Activated CD4-positive, alpha-beta T cell treated with anti-CD3 and anti-CD28 coated beads for 48 hours (primary cell): ENCODE measurements at regions not wholly inside any gene's neighbourhood (a gene's known extent, or its start where the extent isn't known, plus 50 kb on each side); places are given as distances from the start of the nearest gene placed in this dataset.
A peak's percentile ranks its signal among the peaks of the same experiment; 100 is the strongest.
"Not testable (repeated sequence)": the region's sequence is repeated elsewhere in the genome, so short reads cannot be mapped to it uniquely, and the experiment has no call there.

Source experiments
- DNase-seq: peaks from one replicate; pipeline ENCODE4 v3.0.0-alpha.2; 2020

GRCh38 chr6:26175033-26175427 lies 87.8 kb downstream of the HFE start:
- no peak for DNase-seq

- DNase-seq, result peak; percentile 60
Measured at GRCh38 chr6:26175428-26176181, 88.4 kb downstream of the HFE start.

DNA sequence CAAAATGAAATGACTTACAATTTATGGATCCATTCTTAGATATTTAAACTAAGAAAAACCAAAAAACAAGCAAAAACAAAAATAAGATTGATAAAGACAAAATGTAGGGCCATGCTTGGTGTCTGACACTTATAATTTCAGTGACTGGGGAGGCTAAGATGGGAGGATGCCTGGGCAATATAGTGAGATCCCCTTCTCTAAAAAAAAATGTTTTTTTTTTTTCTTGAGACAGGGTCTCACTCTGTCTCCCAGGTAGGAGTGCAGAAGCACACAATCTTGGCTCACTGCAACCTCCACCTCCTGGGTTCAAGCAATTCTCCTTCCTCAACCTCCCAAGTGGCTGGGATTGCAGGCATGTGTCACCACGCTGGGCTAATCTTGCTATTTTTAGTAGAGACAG lies 92.4 kb downstream of the HFE start:
- DNase-seq, result no peak

- no peak for DNase-seq
Measured at GRCh38 chr6:26180346-26180745, 93.1 kb downstream of the HFE start.

DNA sequence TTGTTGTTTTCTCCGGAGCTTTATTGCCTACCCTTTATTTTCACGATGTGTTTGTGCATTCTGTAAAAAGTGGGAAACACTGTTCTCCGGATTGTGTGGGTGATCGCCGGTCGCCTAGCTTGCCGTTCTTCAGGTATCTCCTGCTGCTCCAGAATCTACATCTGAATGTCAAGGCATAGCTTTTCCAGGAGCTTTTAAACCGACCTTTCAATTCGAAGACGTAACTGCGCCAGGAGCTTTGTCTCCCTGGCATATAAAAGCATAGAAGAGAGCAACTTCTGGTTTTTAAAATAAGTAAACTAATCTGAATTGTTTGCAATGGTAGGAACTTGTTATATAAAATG lies 96.0 kb downstream of the HFE start:
- no peak for DNase-seq

GRCh38 chr6:26183581-26184366 lies 96.5 kb downstream of the HFE start:
- peak; percentile 76 for DNase-seq

- DNase-seq, result no peak
Measured at GRCh38 chr6:26184367-26184891, 97.2 kb downstream of the HFE start.

- DNase-seq, result no peak
Measured at GRCh38 chr6:26185004-26185403, 97.8 kb downstream of the HFE start.

DNA sequence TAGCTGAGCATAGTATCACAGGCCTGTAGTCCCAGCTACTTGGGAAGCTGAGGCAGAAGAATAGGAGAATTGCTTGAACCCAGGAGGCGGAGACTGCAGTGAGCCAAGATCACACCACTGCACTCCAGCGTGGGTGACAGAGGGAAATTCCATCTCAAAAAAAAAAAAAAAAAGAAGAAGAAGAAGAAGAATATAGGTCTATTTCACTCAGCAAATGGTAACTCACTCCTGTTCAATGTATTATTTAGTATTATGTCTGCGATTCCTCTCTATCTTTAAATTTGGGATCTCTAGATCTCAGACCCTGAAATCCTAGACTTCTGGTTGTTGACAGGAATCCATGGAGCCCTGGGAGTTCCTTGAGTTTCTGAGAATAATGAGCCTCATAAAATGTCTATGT lies 98.6 kb downstream of the HFE start:
- DNase-seq, result no peak

DNA sequence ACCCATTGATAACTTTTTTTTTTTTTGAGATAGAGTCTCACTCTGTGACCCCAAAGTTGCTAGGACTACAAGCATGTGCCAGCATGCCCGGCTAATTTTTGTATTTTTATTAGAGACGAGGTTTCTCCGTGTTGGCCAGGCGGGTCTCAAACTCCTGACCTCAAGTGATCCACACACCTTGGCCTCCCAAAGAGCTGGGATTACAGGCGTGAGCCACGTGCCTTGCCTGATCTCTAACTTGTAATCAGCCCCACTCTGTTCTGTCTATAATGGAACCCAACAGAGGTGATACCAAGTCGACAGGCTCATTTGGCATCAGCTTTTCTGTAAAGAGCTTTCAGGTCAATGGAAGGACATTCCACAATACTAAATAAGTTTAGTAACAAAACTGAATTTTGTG lies 99.4 kb downstream of the HFE start:
- DNase-seq, result no peak

- DNase-seq, result no peak
Measured at GRCh38 chr6:26187292-26187691, 100.1 kb downstream of the HFE start.

DNA sequence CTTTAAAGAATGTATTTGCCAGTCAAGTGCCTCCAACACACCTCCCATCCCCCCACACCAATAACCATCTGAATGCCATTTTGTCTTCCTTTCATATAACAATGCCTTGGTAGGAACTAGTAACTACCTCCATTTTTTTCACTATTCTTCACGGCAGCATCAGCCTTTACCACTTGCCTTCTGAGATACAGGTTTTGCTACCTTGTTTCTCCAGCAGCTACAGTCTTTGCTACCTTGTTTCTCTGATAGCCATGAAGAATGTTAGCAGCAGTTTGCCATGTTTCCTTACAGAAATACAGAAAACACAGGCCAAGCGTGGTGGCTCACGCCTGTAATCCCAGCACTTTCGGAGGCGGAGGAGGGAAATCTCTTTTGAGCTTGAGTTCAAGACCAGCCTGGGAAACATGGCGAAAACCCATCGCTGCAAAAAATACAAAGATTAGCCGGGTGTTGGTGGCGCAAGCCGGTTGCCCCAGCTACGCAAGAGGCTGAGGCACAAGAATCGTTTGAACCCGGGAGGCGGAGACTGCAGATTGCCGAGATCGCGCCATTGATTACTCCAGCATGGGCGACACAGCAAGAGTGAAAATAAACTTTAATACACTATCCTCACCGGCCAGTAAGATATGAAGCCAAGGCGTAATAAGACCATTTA lies 100.9 kb downstream of the HFE start:
- DNase-seq, result peak; percentile 80

DNA sequence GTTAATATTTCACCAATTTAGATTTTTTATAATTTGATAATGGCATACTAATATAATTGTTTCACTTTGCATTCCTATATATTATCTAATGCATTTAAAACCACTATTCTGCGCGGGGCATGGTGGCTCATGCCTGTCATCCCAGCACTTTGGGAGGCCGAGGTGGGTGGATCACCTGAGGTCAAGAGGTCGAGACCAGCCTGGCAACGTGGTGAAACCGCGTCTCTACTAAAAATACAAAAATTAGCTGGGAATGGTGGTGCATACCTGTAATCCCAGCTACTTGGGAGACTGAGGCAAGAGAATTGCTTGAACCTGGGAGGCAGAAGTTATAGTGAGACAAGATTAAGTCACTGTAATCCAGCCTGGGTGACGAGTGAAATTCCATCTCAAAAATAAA lies 104.3 kb downstream of the HFE start:
- not testable (repeated sequence) for DNase-seq

DNA sequence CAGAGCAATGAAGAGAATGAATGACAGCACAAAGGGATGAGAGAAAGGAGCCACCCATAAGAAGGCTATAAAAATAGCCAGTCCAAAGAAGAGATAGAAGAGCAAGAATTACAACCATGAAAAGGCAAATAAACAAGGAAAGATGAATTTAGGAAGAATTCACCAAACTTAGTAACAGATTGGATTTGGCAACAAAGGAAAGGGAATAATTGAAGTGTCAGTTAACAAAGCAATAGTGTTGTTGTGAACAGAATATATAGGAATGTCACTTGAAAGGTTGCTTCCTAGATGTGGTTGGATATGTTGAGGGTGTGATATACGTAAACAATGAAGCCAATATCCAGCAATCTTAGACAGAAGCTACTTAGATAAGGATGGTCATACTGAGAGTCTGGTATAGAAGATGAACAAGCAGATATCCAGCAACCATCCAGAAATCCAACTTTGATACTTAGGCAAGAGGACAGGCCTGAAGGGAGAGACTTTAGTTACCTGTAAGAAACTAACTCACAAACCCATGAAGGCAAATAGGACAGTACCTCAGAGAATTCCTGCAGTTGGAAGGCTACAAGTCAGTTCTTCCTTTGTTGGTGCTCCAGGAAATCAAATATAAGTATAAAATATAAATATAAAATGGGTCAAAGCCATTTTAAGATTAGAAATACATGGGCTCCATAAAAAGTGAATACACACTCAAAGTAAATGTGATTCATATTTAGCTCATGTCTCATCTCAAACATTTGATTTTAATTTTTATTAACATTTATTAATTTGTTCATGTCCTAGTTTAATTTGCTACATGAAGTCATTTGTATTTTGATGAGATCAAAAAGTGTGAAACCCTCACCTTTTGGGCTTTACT lies 106.5 kb downstream of the HFE start:
- DNase-seq, result no peak

DNA sequence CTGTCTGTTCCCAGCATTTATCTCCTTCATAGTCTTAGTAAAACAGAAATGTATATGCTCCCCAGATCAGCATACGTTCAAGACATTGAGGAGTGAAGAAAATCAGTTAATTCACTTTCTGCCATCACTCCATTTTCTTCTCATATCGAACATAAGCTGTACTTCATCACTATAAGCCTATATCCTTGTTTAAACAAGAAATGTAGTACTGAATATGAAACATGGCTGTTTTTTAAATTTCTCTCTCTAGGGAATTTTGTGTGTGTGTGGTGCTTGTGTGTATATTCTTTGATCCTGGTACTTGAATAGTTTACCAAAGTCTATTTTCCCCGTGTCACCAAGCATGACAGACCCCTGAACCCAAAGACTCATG lies 107.1 kb downstream of the HFE start:
- DNase-seq, result no peak

DNA sequence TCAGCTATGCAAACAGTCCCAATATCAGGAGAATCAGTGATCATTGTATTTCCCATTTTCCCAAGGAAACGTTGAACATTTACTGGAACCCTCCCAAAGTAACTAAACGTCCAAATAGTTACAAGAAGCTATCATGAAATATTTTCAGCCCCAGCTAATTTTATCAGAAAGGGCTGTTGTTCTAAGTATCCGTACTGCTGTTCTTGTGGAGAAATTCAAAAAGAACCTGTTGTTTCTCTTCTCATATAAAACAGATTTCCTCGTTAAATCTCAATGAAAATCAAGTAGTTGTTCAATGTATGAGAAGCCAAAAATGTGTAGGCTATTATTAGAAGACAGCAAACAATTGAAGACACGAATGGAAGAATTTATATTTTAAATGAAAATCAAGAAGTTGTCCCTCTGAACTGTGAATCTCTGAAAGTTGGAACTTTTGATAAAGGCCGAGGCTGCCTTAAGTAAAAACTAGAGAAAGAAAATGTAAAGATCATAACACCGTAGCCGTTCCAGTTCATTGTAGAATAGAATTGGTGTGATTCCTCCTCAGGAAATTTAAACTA lies 107.7 kb downstream of the HFE start:
- DNase-seq, result no peak

- DNase-seq, result peak; percentile 87
Measured at GRCh38 chr6:26195376-26195923, 108.2 kb downstream of the HFE start.

- peak; percentile 75 for DNase-seq
Measured at GRCh38 chr6:26195924-26196845, 109.0 kb downstream of the HFE start.

- peak; percentile 81 for DNase-seq
Measured at GRCh38 chr6:26196846-26197635, 109.8 kb downstream of the HFE start.

DNA sequence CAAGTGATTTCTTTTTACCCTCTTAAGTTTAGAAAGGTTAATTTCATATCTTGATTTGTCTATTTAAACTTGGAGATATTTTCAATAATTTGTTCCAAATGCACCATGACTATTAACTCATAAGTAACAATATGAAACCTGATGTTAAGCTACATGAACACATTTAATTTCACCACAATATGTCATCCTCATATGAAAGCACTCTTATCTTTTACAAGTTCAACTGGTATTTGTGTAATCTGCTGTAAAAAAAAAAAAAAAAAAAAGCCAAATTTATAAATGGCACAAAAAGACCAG lies 110.4 kb downstream of the HFE start:
- DNase-seq, result no peak
